Gastroesophageal sphincter (tissue), 3 donors: ENCODE measurements at regions not wholly inside any gene's neighbourhood (a gene's known extent, or its start where the extent isn't known, plus 50 kb on each side); places are given as distances from the start of the nearest gene placed in this dataset.

ENCODE experiments used
- CTCF ChIP-seq, 4 experiments: fragments of 200-600 bp in 2 of 4; fragments of 450-650 bp in 2 of 4; sonication (generic) in 1 of 4; IDR thresholded peaks; one replicate each; pipeline ENCODE4 v1.5.1; 2017 to 2019; ENCODE audit warnings: antibody characterized with exemption in 4 of 4, mild to moderate bottlenecking in 2 of 4, moderate library complexity in 2 of 4
- POLR2A ChIP-seq, 2 donors: fragments of 450-650 bp; IDR thresholded peaks; one replicate each; pipeline ENCODE4 v1.6.1; 2017; ENCODE audit warnings: antibody characterized with exemption in 2 of 2, mild to moderate bottlenecking in 2 of 2, moderate library complexity in 1 of 2

GRCh38 chr5:87765009-87765408 lies 352.3 kb upstream of the CCNH start:
- TF ChIP-seq CTCF (IDR thresholded peaks at IDR 0.05) (no peak), POLR2A (IDR thresholded peaks at IDR 0.05) (no peak)
